Omental fat pad (tissue), 3 donors: ENCODE measurements at regions not wholly inside any gene's neighbourhood (a gene's known extent, or its start where the extent isn't known, plus 50 kb on each side); places are given as distances from the start of the nearest gene placed in this dataset.
A peak's percentile ranks its signal among the peaks of the same experiment; 100 is the strongest.

ENCODE experiments used
- ATAC-seq: fragments of 150-250 bp; one replicate; pipeline ENCODE4 v1.9.1; 2016; ENCODE audit warnings: mild to moderate bottlenecking, moderate library complexity; ENCODE audit not compliant: low FRiP score
- DNase-seq: peaks from one replicate; pipeline ENCODE4 v3.0.0-alpha.2; 2019; ENCODE audit warnings: low spot score
- TF ChIP-seq, protein P1 (sequence below), 3 donors: fragments of 450-650 bp; IDR thresholded peaks; one replicate each; pipeline ENCODE4 v1.5.1; 2016 to 2017; ENCODE audit warnings: antibody characterized with exemption in 3 of 3, mild to moderate bottlenecking in 3 of 3, moderate library complexity in 2 of 3

DNA sequence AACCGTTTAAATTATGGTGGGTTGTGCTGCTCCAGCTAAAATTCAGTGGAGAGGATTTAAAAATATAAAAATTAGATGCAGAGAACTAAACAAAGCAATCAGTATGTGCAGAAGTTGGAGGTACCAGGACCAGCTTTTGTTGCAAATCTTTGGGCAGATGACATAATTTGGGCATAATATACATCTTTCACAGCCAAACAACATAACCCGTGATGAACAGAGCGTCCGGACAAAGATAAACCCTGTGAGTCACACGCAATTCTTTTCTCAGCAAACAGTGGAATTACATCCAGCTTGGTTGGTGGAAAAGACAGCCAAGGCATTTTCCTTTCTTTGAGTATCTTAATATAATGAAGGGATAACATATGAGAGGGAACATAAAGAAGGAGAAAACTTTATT lies 419.4 kb upstream of the ADAMTS9 start:
- TF ChIP-seq, protein P1, sequence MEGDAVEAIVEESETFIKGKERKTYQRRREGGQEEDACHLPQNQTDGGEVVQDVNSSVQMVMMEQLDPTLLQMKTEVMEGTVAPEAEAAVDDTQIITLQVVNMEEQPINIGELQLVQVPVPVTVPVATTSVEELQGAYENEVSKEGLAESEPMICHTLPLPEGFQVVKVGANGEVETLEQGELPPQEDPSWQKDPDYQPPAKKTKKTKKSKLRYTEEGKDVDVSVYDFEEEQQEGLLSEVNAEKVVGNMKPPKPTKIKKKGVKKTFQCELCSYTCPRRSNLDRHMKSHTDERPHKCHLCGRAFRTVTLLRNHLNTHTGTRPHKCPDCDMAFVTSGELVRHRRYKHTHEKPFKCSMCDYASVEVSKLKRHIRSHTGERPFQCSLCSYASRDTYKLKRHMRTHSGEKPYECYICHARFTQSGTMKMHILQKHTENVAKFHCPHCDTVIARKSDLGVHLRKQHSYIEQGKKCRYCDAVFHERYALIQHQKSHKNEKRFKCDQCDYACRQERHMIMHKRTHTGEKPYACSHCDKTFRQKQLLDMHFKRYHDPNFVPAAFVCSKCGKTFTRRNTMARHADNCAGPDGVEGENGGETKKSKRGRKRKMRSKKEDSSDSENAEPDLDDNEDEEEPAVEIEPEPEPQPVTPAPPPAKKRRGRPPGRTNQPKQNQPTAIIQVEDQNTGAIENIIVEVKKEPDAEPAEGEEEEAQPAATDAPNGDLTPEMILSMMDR (IDR thresholded peaks at IDR 0.05), result no peak
- ATAC-seq (peak; percentile 76), DNase-seq (no peak)

DNA sequence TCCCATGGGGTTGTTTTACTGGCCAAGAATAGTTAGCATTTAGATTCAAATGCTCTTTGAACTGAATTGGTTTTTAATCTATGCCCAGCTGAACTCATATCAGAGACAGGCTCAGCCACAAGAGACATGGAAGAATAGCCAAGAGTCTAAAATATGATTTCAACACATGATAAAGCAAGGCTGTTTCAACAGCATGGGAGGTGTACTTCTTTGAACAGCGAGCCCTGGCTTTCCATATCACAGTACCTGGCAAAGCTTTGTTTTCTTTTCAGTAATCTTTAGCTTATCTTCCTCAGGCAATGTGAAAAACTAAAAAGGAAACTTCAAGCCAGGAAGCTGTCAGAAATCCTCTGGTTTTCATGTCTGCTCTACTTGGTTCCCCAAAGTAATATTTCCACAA lies 413.6 kb upstream of the ADAMTS9 start:
- TF ChIP-seq, protein P1 (IDR thresholded peaks at IDR 0.05), result no peak
- ATAC-seq, result peak; percentile 68

DNA sequence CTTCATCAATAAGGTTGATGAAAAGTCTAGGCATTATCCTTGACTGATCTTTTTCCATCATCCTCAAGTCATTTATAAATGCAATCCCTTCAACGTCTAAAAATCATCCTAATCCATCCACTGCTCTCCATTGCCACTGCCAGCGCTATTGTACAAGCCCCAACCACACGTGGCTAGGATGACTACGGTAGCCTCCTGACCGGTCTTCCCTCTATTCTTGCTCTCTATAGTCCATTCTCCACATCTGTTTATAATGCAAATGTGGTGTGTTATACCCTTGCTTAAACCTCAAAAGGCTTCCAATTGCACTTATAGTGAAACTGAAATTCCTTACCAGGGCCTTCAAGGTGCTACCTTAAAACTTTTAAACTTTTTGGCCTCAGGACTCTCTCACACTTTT lies 410.6 kb upstream of the ADAMTS9 start:
- no peak for ATAC-seq
- TF ChIP-seq, protein P1 (IDR thresholded peaks at IDR 0.05), result no peak
- DNase-seq, result no peak

More for the DNA sequence above, 413.6 kb upstream of the ADAMTS9 start:
- no peak for DNase-seq

DNA sequence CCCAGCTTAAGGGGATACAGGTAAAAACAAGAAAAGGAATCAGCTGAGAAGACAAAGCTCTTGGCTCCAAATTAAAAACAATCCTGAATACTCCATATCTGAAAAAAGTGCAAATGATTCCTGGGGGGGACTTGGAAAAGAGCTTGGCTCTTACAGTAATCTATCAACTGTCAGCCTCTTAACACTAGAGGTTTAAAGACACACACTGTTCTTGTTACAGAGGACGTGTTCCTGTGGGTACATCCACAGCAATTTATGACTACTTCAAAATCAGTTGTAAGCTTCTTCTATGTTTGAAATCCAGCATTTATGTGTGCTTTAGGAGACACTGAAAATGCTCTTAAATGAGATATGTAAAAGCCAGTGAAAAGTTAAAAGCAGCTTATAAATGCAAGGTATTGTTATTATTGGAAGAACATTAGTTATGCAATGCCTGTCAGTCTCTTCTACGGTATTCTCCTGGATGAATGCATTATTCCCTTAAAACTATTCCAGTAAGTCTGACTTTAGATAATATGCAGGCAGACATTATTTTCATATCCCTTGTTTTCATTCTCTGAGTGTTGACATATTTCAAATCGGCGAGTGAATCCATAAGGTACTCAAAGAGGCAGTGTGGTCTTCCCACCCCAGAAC lies 408.4 kb upstream of the ADAMTS9 start:
- ATAC-seq, result no peak
- DNase-seq, result no peak
- TF ChIP-seq, protein P1 (IDR thresholded peaks at IDR 0.05), result no peak

DNA sequence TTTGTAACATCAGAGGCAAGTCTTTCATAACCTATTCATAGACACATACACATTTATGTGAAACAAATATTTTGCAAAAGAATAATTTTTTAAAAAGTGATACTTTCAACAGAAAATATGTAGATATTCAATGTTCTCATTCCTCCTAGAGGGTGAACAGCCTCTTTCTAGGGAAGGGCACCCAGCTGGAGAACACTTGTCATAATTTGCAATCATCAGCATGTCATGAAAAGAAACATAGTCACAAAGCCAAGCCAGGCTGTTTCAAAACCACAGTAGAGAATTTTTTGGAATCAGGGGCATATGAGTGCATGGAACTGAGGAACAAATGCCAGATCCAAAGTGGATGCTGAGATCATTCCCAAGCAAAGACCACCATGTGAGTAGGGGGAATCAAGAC lies 406.9 kb upstream of the ADAMTS9 start:
- TF ChIP-seq, protein P1 (IDR thresholded peaks at IDR 0.05), result no peak
- ATAC-seq (no peak), DNase-seq (no peak)

DNA sequence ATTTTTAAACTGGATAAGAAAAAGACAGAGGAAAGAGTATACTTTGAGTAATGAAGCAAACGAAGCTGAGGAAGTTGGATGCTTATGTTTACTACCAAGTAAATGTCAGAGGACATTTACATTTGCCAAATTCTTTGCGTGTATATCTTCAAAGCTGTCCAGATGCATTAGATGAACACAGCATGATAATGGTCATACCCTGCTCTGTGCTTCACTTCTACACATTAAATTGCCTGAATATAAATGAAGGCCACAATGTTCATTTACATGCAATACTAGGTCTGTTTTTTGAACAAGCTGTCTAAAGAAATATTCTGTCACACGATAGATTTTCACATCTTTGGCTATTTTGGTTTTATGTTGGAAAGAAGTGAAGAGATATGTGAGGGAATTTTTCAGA lies 405.8 kb upstream of the ADAMTS9 start:
- ATAC-seq (no peak), DNase-seq (no peak)
- TF ChIP-seq, protein P1 (IDR thresholded peaks at IDR 0.05), result no peak

DNA sequence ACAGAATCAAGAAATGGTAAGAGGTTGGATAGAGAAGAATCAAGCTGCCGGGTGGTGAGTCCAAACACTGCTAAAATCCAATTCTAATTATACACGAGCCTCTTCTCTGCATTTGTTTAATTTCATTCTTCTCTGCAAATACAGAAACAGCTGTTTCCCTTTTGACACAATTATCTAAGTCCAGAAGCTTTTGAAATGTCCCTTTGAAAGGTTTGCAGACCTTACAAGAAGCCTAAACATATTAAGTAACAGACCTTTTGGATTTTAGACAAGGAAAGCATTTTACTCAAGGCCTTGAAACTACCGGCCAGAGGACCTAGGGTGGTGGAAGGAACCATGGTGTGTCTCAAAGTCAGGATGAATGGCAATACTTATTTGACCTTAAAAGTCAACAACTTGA lies 403.8 kb upstream of the ADAMTS9 start:
- DNase-seq (no peak), ATAC-seq (no peak)
- TF ChIP-seq, protein P1 (IDR thresholded peaks at IDR 0.05), result no peak
